CD14-positive monocyte (primary cell): ENCODE measurements at regions not wholly inside any gene's neighbourhood (a gene's known extent, or its start where the extent isn't known, plus 50 kb on each side); places are given as distances from the start of the nearest gene placed in this dataset.

Source experiments
- DNase-seq, 3 donors: peaks; one replicate each; pipeline ENCODE4 v3.0.0-alpha.2; 2011 to 2022
- H2AFZ ChIP-seq: 2 replicates; pipeline ENCODE4 v1.6.0; 2012; ENCODE audit warnings: mild to moderate bottlenecking, low read depth, low read length, inconsistent platforms; ENCODE audit not compliant: insufficient read depth, poor library complexity, severe bottlenecking
- H3K27ac ChIP-seq, 2 donors: 1 replicate in 1 of 2; 2 replicates in 1 of 2; pipeline ENCODE4 v1.5.1; 2012 to 2013; ENCODE audit warnings: low read length in 2 of 2, control low read depth in 1 of 2, inconsistent platforms in 1 of 2, low read depth in 1 of 2, mild to moderate bottlenecking in 1 of 2
- H3K27me3 ChIP-seq, 2 donors: one replicate each; pipeline versions ENCODE4 v1.6.0 to v1.6.1; 2011 to 2013; ENCODE audit warnings: low read length in 2 of 2; ENCODE audit not compliant: control insufficient read depth in 2 of 2, insufficient read depth in 2 of 2
- H3K36me3 ChIP-seq, 2 donors: replicated peaks in 1 of 2; 1 replicate in 1 of 2; 2 replicates in 1 of 2; pipeline versions ENCODE4 v1.5.1 to v1.6.1; 2012 to 2013; ENCODE audit warnings: low read length in 2 of 2, control low read depth in 1 of 2, inconsistent platforms in 1 of 2, mild to moderate bottlenecking in 1 of 2; ENCODE audit not compliant: insufficient read depth in 2 of 2, control insufficient read depth in 1 of 2
- H3K4me1 ChIP-seq, 2 donors: 1 replicate in 1 of 2; 2 replicates in 1 of 2; pipeline versions ENCODE4 v1.5.1 to v1.6.1; 2012 to 2013; ENCODE audit warnings: low read length in 2 of 2, control low read depth in 1 of 2, inconsistent platforms in 1 of 2, mild to moderate bottlenecking in 1 of 2, moderate library complexity in 1 of 2; ENCODE audit not compliant: insufficient read depth in 2 of 2, control insufficient read depth in 1 of 2
- H3K4me2 ChIP-seq: replicated peaks from 2 replicates; pipeline ENCODE3; 2012; ENCODE audit warnings: low read length, moderate library complexity, mild to moderate bottlenecking; ENCODE audit not compliant: poor library complexity, severe bottlenecking; ENCODE audit errors: extremely low read depth
- H3K4me3 ChIP-seq, 3 experiments: fragments of 200-600 bp in 1 of 3; sonication (generic) in 1 of 3; replicated peaks in 1 of 3; 1 replicate in 2 of 3; 2 replicates in 1 of 3; pipeline ENCODE4 v1.5.1; 2011 to 2013; ENCODE audit warnings: low read length in 3 of 3, mild to moderate bottlenecking in 3 of 3, control low read depth in 2 of 3, low read depth in 2 of 3, inconsistent platforms in 1 of 3, moderate library complexity in 1 of 3
- H3K79me2 ChIP-seq: 2 replicates; pipeline ENCODE4 v1.6.0; 2012; ENCODE audit warnings: mild to moderate bottlenecking, control low read depth, inconsistent platforms, low read length, moderate library complexity; ENCODE audit not compliant: insufficient read depth
- H3K9ac ChIP-seq: 2 replicates; pipeline ENCODE4 v1.6.0; 2017; ENCODE audit warnings: low read length, mild to moderate bottlenecking; ENCODE audit not compliant: insufficient read depth, poor library complexity, severe bottlenecking
- H3K9me3 ChIP-seq, 2 donors: replicated peaks in 1 of 2; 1 replicate in 1 of 2; 2 replicates in 1 of 2; pipeline versions ENCODE4 v1.5.1 to v1.6.1; 2012 to 2013; ENCODE audit warnings: low read length in 2 of 2, control low read depth in 1 of 2; ENCODE audit not compliant: control insufficient read depth in 1 of 2, insufficient read depth in 1 of 2
- H4K20me1 ChIP-seq: 2 replicates; pipeline ENCODE4 v1.6.0; 2012; ENCODE audit warnings: mild to moderate bottlenecking, low read length, control low read depth, moderate library complexity; ENCODE audit not compliant: insufficient read depth
- H3K27ac Mint-ChIP-seq, 7 donors: one replicate each; pipeline ENCODE4 v1.8.0; 2020; ENCODE audit warnings: mild to moderate bottlenecking in 7 of 7, mixed read lengths in 7 of 7, moderate library complexity in 6 of 7, inconsistent platforms in 2 of 7
- H3K27me3 Mint-ChIP-seq, 3 donors: one replicate each; pipeline ENCODE4 v1.8.0; 2021 to 2022; ENCODE audit warnings: low read depth in 3 of 3, mild to moderate bottlenecking in 3 of 3, mixed read lengths in 3 of 3, moderate library complexity in 3 of 3, inconsistent platforms in 1 of 3
- H3K36me3 Mint-ChIP-seq, 2 donors: one replicate each; pipeline ENCODE4 v1.8.0; 2020; ENCODE audit warnings: mixed read lengths in 2 of 2, inconsistent platforms in 1 of 2, mild to moderate bottlenecking in 1 of 2
- H3K4me1 Mint-ChIP-seq: one replicate; pipeline ENCODE4 v1.8.0; 2020; ENCODE audit warnings: mild to moderate bottlenecking, mixed read lengths
- H3K4me3 Mint-ChIP-seq, 2 donors: one replicate each; pipeline ENCODE4 v1.8.0; 2020; ENCODE audit warnings: mild to moderate bottlenecking in 2 of 2, mixed read lengths in 2 of 2, moderate library complexity in 1 of 2
- H3K9me3 Mint-ChIP-seq, 7 donors: one replicate each; pipeline ENCODE4 v1.8.0; 2020 to 2022; ENCODE audit warnings: mixed read lengths in 7 of 7, mild to moderate bottlenecking in 6 of 7, moderate library complexity in 6 of 7, inconsistent platforms in 2 of 7
- WGBS: methylation state at CpG from one replicate; pipeline ENCODE4 v1.1.5; 2013; ENCODE audit warnings: missing lambda C conversion rate; ENCODE audit not compliant: insufficient coverage; 5-methylcytosine and 5-hydroxymethylcytosine counted together
- intact Hi-C, 2 donors: fragments of 100-400 bp; cut with micrococcal nuclease; formaldehyde crosslinking; loops; one replicate each; pipeline versions ENCODE4 v1.15.0 to v1.15.1; 2023
- TF ChIP-seq, protein P1 (sequence below): fragments of 200-600 bp; IDR thresholded peaks from one replicate; pipeline ENCODE4 v1.8.0; 2022; ENCODE audit warnings: antibody characterized with exemption, mild to moderate bottlenecking

- H2AFZ ChIP-seq: no peak overlapping the region
- TF ChIP-seq, protein P1, sequence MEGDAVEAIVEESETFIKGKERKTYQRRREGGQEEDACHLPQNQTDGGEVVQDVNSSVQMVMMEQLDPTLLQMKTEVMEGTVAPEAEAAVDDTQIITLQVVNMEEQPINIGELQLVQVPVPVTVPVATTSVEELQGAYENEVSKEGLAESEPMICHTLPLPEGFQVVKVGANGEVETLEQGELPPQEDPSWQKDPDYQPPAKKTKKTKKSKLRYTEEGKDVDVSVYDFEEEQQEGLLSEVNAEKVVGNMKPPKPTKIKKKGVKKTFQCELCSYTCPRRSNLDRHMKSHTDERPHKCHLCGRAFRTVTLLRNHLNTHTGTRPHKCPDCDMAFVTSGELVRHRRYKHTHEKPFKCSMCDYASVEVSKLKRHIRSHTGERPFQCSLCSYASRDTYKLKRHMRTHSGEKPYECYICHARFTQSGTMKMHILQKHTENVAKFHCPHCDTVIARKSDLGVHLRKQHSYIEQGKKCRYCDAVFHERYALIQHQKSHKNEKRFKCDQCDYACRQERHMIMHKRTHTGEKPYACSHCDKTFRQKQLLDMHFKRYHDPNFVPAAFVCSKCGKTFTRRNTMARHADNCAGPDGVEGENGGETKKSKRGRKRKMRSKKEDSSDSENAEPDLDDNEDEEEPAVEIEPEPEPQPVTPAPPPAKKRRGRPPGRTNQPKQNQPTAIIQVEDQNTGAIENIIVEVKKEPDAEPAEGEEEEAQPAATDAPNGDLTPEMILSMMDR: no peak
- Mint-ChIP-seq H3K4me1 (no peaks in the 10 kb centered on the region), H3K36me3 (no peaks in the 10 kb centered on the region), H3K4me3 (no peak overlapping the region), H3K9me3 (peaks cover 0 to 2% (median 0%) of the 10 kb centered on the region in 7 donors), H3K27ac (no peak overlapping the region), H3K27me3 (peaks cover 2 to 4% (median 2%) of the 10 kb centered on the region in 3 donors)
- no peak overlapping the region for H3K4me3 ChIP-seq
- DNase-seq: no peak
- H3K79me2 ChIP-seq: no peaks in the 10 kb centered on the region
- no peak overlapping the region for H3K4me2 ChIP-seq
- intact Hi-C loops: no loop called here
- no peaks in the 10 kb centered on the region for H3K27me3 ChIP-seq
- H3K4me1 ChIP-seq: no peaks in the 10 kb centered on the region
- no peaks in the 10 kb centered on the region for H3K36me3 ChIP-seq
- no peak overlapping the region for H3K9ac ChIP-seq
- WGBS: 100% methylated on average over 1 of the region's 2 CpGs
- no peak overlapping the region for H3K27ac ChIP-seq
- no peaks in the 10 kb centered on the region for H3K9me3 ChIP-seq
- H4K20me1 ChIP-seq: no peaks in the 10 kb centered on the region
Measured at GRCh38 chr3:61311044-61311443, 59.8 kb upstream of the FHIT start.

DNA sequence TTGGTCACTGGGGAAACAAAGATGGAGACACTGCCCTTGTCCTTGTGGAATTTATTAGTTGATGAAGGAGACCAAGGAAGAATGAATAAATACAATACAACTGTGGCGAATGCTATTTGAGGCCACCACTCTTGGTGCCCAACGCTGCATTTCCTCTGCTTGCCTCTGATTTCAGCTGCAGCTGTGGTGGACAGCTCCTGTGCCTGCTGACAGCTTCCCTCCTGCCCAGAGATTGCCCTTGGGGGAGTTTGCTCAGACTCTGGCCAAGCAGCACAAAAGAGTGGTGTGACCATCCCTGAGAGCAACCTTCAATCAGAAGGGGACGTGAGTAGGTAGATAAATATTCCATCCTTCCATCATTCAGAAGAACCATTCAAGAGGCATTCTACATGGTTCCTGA is 64.6 kb upstream of the FHIT start:
- DNase-seq: no peak
- H3K4me1 Mint-ChIP-seq: no peaks in the 10 kb centered on the region
- no peaks in the 10 kb centered on the region for H3K36me3 ChIP-seq
- peaks cover 0 to 2% (median 0%) of the 10 kb centered on the region in 7 donors for H3K9me3 Mint-ChIP-seq
- H3K79me2 ChIP-seq: no peaks in the 10 kb centered on the region
- TF ChIP-seq, protein P1: no peak
- H2AFZ ChIP-seq: no peak overlapping the region
- no peaks in the 10 kb centered on the region for H3K9me3 ChIP-seq
- peaks cover 0 to 8% (median 1%) of the 10 kb centered on the region in 3 donors for H3K27me3 Mint-ChIP-seq
- 51% methylated on average over 2 of the region's 3 CpGs for WGBS
- H4K20me1 ChIP-seq: no peaks in the 10 kb centered on the region
- H3K4me1 ChIP-seq: no peaks in the 10 kb centered on the region
- no peak overlapping the region for H3K4me2 ChIP-seq
- H3K4me3 ChIP-seq: no peak overlapping the region
- H3K36me3 Mint-ChIP-seq: no peaks in the 10 kb centered on the region
- no peak overlapping the region for H3K27ac Mint-ChIP-seq
- peak overlapping the region in 1 of 2 donors; percentile 5 for H3K4me3 Mint-ChIP-seq
- intact Hi-C loops: no loop called here
- H3K9ac ChIP-seq: no peak overlapping the region
- no peak overlapping the region for H3K27ac ChIP-seq
- H3K27me3 ChIP-seq: no peaks in the 10 kb centered on the region
